HAP-1 (cell line): ENCODE measurements at regions not wholly inside any gene's neighbourhood (a gene's known extent, or its start where the extent isn't known, plus 50 kb on each side); places are given as distances from the start of the nearest gene placed in this dataset.
"Not testable (repeated sequence)": the region's sequence is repeated elsewhere in the genome, so short reads cannot be mapped to it uniquely, and the experiment has no call there.

ENCODE experiments used
- DNase-seq, 2 experiments: peaks; one replicate each; pipeline ENCODE4 v3.0.0-alpha.2; 2016 to 2020; ENCODE audit warnings: low spot score in 2 of 2
- H3K27me3 ChIP-seq: fragments of 250-450 bp; sonication (Bioruptor Pico); 2 replicates; pipeline ENCODE4 v1.5.1; 2020; ENCODE audit warnings: low read depth, mild to moderate bottlenecking, moderate library complexity
- H3K36me3 ChIP-seq: fragments of 250-450 bp; sonication (Bioruptor Pico); replicated peaks from 2 replicates; pipeline ENCODE4 v1.5.1; 2020; ENCODE audit warnings: mild to moderate bottlenecking
- H3K4me1 ChIP-seq: fragments of 250-450 bp; sonication (Bioruptor Pico); 2 replicates; pipeline ENCODE4 v1.5.1; 2020; ENCODE audit warnings: mild to moderate bottlenecking
- H3K4me3 ChIP-seq: fragments of 250-450 bp; sonication (Bioruptor Pico); 2 replicates; pipeline ENCODE4 v1.5.1; 2020; ENCODE audit warnings: mild to moderate bottlenecking, moderate library complexity
- H3K9me3 ChIP-seq: fragments of 250-450 bp; sonication (Bioruptor Pico); 2 replicates; pipeline ENCODE4 v1.5.1; 2020; ENCODE audit warnings: mild to moderate bottlenecking, moderate library complexity
- in situ Hi-C: fragments of 300-500 bp; cut with MboI; formaldehyde crosslinking; loops from 3 replicates; pipeline ENCODE4 v1.14.3; 2020; ENCODE audit warnings: low sequenced_read_pairs, inconsistent platforms, mixed read lengths

DNA sequence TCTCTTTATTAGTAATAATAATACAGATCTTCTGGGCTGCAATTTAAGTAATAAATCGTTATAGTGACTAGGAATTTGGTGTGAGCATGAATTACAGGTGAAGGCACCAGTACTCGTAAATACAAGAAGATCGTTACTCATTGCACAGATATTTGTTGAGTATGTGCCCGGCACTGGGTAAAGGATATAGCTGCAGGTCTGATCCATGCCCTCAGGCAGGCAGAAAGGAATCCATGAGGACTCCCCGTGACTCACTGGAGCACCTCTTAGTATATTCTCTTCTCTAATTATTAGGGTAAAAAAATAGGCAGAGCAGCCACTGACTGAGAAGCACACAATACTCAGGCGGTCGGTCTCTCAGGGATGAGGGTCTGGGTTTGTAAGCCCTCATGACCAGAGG, 868.3 kb downstream of the RAB28 start:
- Histone ChIP-seq H3K9me3 (no peaks in the 10 kb centered on the region), H3K4me1 (no peaks in the 10 kb centered on the region), H3K27me3 (no peaks in the 10 kb centered on the region), H3K36me3 (no peaks in the 10 kb centered on the region), H3K4me3 (no peak overlapping the region)
- DNase-seq: no peak
- in situ Hi-C loops: no loop called here

DNA sequence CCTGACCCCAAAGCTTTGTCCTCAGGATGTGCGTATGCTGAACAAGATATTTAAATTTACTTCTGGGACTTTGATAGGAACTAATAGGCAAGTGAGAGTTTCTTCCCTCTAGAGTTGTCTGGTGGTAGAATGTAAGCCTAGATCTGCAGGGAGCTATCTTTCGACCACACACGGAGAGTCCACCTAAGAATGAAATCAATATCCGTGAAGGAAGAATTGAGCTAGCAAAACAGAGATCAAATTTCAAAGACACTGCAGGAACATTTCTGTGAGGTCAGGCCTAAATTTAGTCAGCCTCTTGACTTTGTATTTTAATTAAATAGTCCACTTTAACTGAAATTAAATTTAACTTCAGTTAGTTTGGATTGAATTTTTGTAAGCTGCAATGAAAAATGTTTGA, 871.3 kb downstream of the RAB28 start:
- in situ Hi-C loops: no loop called here
- no peaks in the 10 kb centered on the region for H3K9me3 ChIP-seq
- H3K4me3 ChIP-seq: no peak overlapping the region
- no peaks in the 10 kb centered on the region; the same call in 1 of the 2 replicates for H3K27me3 ChIP-seq
- no peaks in the 10 kb centered on the region for H3K36me3 ChIP-seq
- H3K4me1 ChIP-seq: no peaks in the 10 kb centered on the region
- no peak for DNase-seq

DNA sequence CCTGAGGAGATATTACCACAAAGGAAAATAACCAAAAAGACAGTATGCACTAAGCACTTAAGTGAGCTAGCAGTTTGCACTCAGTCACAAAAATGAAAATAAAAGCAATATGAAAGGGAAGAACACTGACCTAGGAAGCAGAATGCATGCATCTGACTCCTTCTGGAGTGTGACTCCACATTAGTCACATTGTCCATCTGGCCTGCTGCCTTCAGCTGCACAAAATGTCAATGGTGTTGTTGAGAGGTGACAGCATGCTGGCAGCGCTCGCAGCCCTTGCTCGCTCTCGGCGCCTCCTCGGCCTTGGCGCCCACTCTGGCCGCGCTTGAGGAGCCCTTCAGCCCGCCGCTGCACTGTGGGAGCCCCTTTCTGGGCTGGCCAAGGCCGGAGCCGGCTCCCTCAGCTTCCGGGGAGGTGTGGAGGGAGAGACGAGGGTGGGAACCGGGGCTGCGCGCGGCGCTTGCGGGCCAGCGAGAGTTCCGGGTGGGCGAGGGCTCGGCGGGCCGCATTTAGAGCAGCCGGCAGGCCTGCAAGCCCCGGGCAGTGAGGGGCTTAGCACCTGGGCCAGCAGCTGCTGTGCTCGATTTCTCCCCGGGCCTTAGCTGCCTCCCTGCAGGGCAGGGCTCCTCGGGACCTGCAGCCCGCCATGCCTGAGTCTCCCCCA, 874.8 kb downstream of the RAB28 start:
- H3K27me3 ChIP-seq, H3K36me3 ChIP-seq, H3K9me3 ChIP-seq, H3K4me1 ChIP-seq, in situ Hi-C loops, H3K4me3 ChIP-seq, DNase-seq: not testable (repeated sequence)

DNA sequence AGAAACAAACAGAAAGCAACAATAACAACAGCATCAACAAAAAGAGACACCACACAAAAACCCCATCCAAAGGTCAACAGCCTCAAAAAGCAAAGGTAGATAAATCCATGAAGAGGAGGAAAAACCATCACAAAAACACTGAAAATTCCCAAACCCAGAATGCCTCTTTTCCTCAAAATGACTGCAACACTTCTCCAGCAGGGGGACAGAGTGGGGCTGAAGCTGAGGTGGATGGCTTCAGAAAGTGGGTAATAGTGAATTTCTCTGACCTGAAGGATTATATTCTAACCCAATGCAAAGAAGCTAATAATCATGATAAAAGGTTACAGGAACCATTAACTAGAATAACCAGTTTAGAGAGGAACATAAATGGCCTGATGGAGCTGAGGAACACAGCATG, 888.2 kb downstream of the RAB28 start:
- DNase-seq: no peak
- no peaks in the 10 kb centered on the region for H3K4me1 ChIP-seq
- H3K27me3 ChIP-seq: no peaks in the 10 kb centered on the region; the same call in 1 of the 2 replicates
- H3K4me3 ChIP-seq: no peak overlapping the region
- no peaks in the 10 kb centered on the region for H3K36me3 ChIP-seq
- in situ Hi-C loops: no loop called here
- no peaks in the 10 kb centered on the region for H3K9me3 ChIP-seq

DNA sequence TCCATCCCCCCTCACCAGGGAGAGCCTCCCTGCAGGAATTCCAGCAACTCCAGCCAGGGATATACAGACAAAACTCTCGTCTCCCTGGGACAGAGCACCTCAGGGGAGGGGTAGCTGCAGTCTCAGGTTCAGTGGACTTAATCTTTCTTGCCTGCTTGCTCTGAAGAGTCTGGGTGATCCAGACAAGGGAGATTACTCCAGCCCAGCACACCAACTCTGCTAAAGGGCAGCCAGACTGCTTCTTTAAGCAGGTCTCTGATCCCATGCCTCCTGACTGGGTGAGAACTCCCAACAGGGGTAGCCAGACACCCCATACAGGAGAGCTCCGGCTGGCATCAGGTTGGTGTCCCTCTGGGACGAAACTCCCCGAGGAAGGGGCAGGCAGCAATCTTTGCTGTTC, 888.7 kb downstream of the RAB28 start:
- Histone ChIP-seq H3K4me1 (no peaks in the 10 kb centered on the region), H3K4me3 (no peak overlapping the region), H3K36me3 (no peaks in the 10 kb centered on the region), H3K9me3 (no peaks in the 10 kb centered on the region), H3K27me3 (no peaks in the 10 kb centered on the region; the same call in 1 of the 2 replicates)
- no peak for DNase-seq
- in situ Hi-C loops: no loop called here

DNA sequence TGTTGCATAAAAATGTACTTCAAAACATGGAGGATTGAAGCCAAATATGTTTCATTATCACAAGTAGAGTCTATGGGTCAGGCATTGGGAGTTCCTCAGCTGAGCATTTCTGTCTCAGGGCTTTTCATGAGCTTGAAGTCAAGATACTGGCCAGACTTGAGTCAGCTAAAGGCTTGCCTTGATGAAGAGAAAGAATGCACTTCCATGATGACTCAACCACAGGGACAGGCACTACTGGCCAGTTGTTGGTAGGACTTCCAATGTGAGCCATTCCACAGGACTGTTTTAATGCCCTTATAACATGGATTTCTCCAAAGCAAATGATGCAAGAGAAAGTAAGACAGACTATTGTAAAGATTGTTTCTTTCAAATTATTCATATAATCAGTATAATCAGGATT, 895.6 kb downstream of the RAB28 start:
- DNase-seq: no peak
- in situ Hi-C loops: no loop called here
- H3K4me3 ChIP-seq: no peak overlapping the region
- H3K27me3 ChIP-seq: no peaks in the 10 kb centered on the region
- H3K36me3 ChIP-seq: no peaks in the 10 kb centered on the region
- no peaks in the 10 kb centered on the region for H3K4me1 ChIP-seq
- no peaks in the 10 kb centered on the region for H3K9me3 ChIP-seq

DNA sequence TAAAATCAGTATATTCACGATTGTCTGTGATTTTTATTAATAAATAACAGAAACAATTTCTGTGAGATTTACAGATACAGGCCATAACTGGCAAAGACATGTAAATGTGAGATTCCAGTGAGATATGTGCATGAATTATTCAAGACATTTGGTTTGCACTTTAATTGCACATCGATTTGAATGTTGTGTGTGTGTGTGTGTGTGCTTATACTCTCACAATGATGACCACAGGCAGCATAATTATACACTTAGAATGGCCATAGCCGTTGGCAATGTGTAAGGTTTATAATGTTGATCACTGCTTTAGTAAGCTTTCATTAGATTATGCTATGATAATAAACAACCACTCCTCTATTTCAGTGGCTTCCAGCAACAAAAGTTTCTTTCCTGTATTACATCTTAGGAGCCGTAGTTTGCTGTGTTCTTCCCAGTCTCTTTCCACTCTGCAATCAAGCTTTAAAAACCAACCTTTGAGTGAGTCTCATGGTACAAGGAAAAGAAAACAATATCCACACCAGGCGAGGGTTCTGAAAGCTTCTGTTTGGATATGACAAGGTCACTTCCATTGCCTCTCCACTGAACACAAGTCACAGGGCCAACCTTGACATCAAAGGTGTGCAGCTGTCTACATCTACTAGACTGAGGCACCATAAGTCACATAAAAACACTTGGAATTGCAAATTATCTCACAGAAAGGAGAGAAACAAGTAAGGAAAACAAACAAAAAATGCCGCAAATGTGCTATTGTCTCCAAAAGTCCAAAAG, 897.7 kb downstream of the RAB28 start:
- Histone ChIP-seq H3K4me1 (no peaks in the 10 kb centered on the region), H3K36me3 (no peaks in the 10 kb centered on the region), H3K27me3 (no peaks in the 10 kb centered on the region), H3K9me3 (no peaks in the 10 kb centered on the region), H3K4me3 (no peak overlapping the region)
- DNase-seq: no peak
- in situ Hi-C loops: no loop called here

DNA sequence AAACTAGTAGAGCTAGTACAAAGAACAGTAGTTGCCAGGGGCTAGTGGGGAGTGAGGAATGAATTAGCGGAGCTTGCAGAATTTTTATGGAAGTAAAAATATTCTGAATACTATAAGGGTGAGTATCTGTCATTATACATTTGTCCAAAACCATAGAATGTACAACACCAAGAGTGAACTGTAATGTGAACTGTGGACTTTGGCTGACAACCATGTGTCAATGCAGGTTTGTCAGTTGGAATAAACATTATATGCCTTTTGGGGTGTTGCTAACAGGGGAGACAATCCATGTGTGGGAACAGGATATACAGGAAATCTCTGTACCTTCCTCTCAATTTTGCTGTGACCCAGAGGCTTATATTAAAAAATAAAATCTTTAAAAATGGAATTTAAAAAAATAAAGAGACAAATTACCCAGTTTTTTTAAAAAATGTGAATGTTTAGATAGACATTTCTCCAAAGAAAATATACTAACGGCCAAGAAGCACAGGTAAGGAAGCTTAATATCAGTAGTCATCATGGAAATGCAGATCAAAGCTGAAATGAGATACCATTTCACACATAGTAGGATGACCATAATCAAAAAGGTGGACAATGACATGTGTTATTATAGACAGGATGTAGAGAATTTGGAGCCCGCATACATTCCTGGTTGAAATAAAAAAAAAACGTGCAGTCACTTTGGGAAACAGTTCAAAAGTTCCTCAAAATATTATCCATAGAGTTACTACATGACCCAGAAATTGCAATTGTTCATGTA, 899.8 kb downstream of the RAB28 start:
- DNase-seq: no peak
- Histone ChIP-seq H3K4me1 (no peaks in the 10 kb centered on the region), H3K9me3 (no peaks in the 10 kb centered on the region), H3K36me3 (no peaks in the 10 kb centered on the region), H3K27me3 (no peaks in the 10 kb centered on the region), H3K4me3 (no peak overlapping the region)
- in situ Hi-C loops: no loop called here

DNA sequence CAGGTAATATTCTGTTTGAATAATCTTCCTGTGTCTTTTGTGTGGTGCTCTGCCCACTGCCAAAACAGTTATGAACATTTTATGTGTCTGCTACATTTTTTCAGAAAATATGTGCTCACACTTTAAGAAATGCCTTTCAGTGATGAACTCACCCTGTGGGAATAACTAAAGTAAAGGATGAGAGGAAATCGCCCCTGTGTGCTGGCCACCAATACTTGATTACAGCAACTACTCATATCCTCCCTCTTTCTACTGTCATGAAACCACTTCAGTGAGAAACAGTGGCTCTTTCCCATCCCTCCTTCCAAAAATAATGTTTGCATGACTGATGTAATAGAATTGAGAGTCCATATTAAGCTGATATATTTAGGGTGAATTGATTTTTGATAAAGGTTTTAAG, 900.9 kb downstream of the RAB28 start:
- Histone ChIP-seq H3K4me3 (no peak overlapping the region), H3K27me3 (no peaks in the 10 kb centered on the region), H3K4me1 (no peaks in the 10 kb centered on the region), H3K36me3 (no peaks in the 10 kb centered on the region), H3K9me3 (no peaks in the 10 kb centered on the region)
- no peak for DNase-seq
- in situ Hi-C loops: no loop called here

DNA sequence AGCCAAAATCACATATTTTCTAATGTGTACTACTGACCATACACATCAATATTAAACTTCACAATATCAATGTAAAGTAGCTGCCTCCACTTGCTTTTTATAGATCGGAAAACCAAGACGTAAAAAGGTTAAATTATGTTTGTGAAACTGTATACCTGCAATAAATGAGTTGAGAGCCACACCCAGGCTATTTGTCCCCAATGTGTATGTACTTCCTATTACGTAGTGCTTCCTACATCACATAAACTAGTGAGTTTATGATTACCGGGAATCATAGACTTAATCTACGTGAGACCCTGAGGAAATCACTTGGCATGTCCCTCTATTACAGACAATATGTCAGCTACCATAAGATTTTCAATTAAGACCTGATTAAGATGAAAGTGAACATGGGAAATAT, 903.4 kb downstream of the RAB28 start:
- H3K4me3 ChIP-seq: no peak overlapping the region
- H3K4me1 ChIP-seq: no peaks in the 10 kb centered on the region
- DNase-seq: no peak
- no peaks in the 10 kb centered on the region for H3K36me3 ChIP-seq
- no peaks in the 10 kb centered on the region for H3K9me3 ChIP-seq
- in situ Hi-C loops: no loop called here
- no peaks in the 10 kb centered on the region for H3K27me3 ChIP-seq

DNA sequence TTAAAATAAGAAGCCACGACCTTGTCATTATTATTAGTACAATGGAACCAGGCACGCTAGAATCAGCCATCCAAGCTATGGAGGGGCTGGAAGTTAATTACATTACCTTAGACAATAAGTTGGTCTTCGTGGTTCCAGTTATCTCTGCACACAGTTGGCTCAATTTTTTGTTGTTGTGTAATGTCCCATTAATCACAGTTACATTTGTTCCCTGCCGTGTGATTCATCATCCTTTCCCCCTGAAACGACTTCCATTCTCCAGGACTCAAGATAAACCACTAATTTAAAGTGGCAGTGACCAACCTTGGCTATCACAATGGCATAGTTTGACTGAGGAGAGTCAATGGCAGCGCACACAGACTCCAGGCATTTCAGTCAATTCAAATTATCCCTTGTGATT, 905.0 kb downstream of the RAB28 start:
- Histone ChIP-seq H3K27me3 (no peaks in the 10 kb centered on the region), H3K4me1 (no peaks in the 10 kb centered on the region), H3K36me3 (no peaks in the 10 kb centered on the region), H3K4me3 (no peak overlapping the region), H3K9me3 (no peaks in the 10 kb centered on the region)
- DNase-seq: no peak
- in situ Hi-C loops: no loop called here

DNA sequence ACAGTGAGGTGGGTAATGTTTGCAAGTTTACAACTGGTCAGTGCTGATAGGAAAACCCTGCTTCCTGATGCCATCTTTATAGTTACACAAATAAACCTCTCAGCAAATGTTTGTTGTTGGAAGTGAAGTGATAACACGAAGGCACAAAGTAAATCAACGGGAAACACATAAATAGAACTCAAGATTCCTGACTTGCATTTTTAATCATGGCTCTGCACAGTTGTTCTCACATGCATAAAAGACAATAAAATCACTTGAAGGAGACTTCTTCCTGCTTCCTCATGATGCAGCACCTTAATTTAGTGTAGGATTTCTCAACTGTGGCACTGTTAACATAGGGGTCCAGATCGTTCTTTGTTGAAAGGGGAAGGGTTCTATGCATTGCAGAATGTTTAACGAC, 907.7 kb downstream of the RAB28 start:
- no peak for DNase-seq
- H3K4me3 ChIP-seq: no peak overlapping the region
- H3K36me3 ChIP-seq: no peaks in the 10 kb centered on the region
- no peaks in the 10 kb centered on the region for H3K27me3 ChIP-seq
- H3K4me1 ChIP-seq: no peaks in the 10 kb centered on the region
- in situ Hi-C loops: no loop called here
- no peaks in the 10 kb centered on the region for H3K9me3 ChIP-seq

DNA sequence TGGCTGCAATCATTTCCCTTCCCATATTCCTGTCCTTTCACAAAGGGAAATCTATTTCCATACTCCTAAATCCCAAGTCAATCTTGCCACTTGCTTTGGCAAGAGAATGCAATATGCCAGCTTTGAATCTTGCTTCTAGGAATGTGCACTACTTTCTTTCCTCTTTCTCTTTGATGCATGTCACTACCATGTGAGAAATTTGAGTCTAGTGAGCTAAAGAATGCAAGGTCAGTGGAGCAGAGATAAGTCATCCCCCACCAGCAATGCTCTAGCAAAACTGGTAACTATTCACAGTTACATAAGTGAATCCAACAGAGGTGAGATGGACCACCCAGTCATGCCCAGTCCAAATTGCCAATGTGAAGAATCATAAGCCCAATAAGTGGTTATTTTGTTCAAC, 910.4 kb downstream of the RAB28 start:
- in situ Hi-C loops: no loop called here
- no peaks in the 10 kb centered on the region for H3K9me3 ChIP-seq
- no peak for DNase-seq

DNA sequence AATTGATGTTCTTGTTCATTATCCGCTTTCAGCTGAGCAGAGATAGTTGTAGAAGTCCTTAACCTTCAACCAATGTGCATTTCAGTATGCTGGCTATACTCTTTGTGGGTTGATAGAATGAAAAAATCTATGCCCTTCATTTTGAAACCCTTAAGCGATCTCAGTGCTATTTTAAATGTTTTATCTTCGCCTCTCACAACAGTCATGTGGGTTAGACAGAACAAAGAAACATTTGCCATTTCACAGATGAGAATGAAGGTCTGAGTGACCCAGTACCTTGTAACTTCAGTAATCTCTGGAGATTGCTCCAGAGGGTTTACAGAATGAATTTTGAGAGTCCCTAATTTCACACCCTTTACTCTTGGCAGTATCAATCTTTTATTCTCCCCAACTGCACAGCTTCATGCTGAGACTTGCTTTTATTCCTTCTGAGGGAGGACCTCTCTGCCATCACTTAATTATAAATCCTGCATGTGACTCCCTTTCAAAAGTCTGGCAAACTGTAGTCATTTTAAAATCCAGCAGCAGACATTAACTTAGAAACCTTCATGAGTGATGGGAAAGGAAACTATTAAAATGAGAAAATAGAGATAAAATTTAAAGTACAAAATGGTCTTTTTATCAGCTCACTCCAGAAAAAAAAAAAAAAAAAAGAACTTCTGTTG, 921.5 kb downstream of the RAB28 start:
- Histone ChIP-seq H3K27me3 (no peaks in the 10 kb centered on the region), H3K9me3 (no peaks in the 10 kb centered on the region), H3K36me3 (no peaks in the 10 kb centered on the region), H3K4me1 (no peaks in the 10 kb centered on the region), H3K4me3 (no peak overlapping the region)
- no peak for DNase-seq
- in situ Hi-C loops: no loop called here

More for the DNA sequence above, 910.4 kb downstream of the RAB28 start:
- no peaks in the 10 kb centered on the region for H3K4me1 ChIP-seq
- no peaks in the 10 kb centered on the region for H3K36me3 ChIP-seq
- no peak overlapping the region for H3K4me3 ChIP-seq
- H3K27me3 ChIP-seq: no peaks in the 10 kb centered on the region
